SK-N-SH (cell line): ENCODE measurements at regions not wholly inside any gene's neighbourhood (a gene's known extent, or its start where the extent isn't known, plus 50 kb on each side); places are given as distances from the start of the nearest gene placed in this dataset.

Experiments
- CTCF ChIA-PET: fragments of 300-600, 350-600 bp; formaldehyde crosslinking; extraction: SDS; loops from one replicate; lab custom pipeline; 2021; lab: Yijun Ruan, JAX
- POLR2A ChIA-PET: fragments of 350-600 bp; sonication (Branson Sonifier 250); formaldehyde crosslinking; extraction: SDS; loops from one replicate; lab custom pipeline; 2020; ENCODE audit warnings: antibody characterized with exemption, inconsistent platforms; lab: Yijun Ruan, JAX
- DNase-seq: peaks from one replicate; pipeline ENCODE4 v3.0.0; 2012
- H2AFZ ChIP-seq: fragments of 200-600 bp; sonication (generic); 2 replicates; pipeline ENCODE4 v1.8.1; 2016; ENCODE audit warnings: antibody characterized with exemption, mild to moderate bottlenecking, low read depth
- H3F3A ChIP-seq: fragments of 200-600 bp; sonication (generic); replicated peaks from 2 replicates; pipeline ENCODE3; 2016; ENCODE audit warnings: antibody characterized with exemption, mild to moderate bottlenecking; ENCODE audit not compliant: insufficient read depth
- H3K27ac ChIP-seq, 2 experiments: fragments of 200-500 bp in 1 of 2; fragments of 200-600 bp in 1 of 2; sonication (Bioruptor generic) in 1 of 2; sonication (generic), shearing (Covaris generic) in 1 of 2; 2 replicates each; pipeline versions ENCODE4 v1.5.1 to v1.6.1; 2014 to 2016; ENCODE audit warnings: low read depth in 2 of 2, inconsistent platforms in 1 of 2, low read length in 1 of 2, mild to moderate bottlenecking in 1 of 2, mixed read lengths in 1 of 2
- H3K27me3 ChIP-seq: fragments of 200-600 bp; sonication (generic), shearing (Covaris generic); 2 replicates; pipeline ENCODE4 v1.6.1; 2016; ENCODE audit warnings: mixed run types; ENCODE audit not compliant: insufficient read depth
- H3K36me3 ChIP-seq, 2 experiments: fragments of 200-500 bp in 1 of 2; fragments of 200-600 bp in 1 of 2; sonication (Bioruptor generic) in 1 of 2; sonication (generic) in 1 of 2; replicated peaks in 1 of 2; 2 replicates each; pipeline versions ENCODE3 to v1.5.1; 2014 to 2016; ENCODE audit warnings: low read length in 1 of 2, mild to moderate bottlenecking in 1 of 2; ENCODE audit not compliant: insufficient read depth in 2 of 2, control insufficient read depth in 1 of 2
- H3K4me1 ChIP-seq, 2 experiments: fragments of 200-500 bp in 1 of 2; fragments of 200-600 bp in 1 of 2; sonication (Bioruptor generic) in 1 of 2; sonication (generic), shearing (Covaris generic) in 1 of 2; 2 replicates each; pipeline versions ENCODE4 v1.5.1 to v1.6.1; 2014 to 2016; ENCODE audit warnings: low read depth in 1 of 2, low read length in 1 of 2, mixed run types in 1 of 2; ENCODE audit not compliant: insufficient read depth in 2 of 2, control insufficient read depth in 1 of 2
- H3K4me2 ChIP-seq: fragments of 200-600 bp; sonication (generic), shearing (Covaris generic); 2 replicates; pipeline ENCODE4 v1.6.1; 2017; ENCODE audit warnings: mixed run types
- H3K4me3 ChIP-seq, 2 experiments: fragments of 200-500 bp in 1 of 2; fragments of 200-600 bp in 1 of 2; sonication (Bioruptor generic) in 1 of 2; sonication (generic), shearing (Covaris generic) in 1 of 2; 2 replicates each; pipeline versions ENCODE4 v1.5.1 to v1.8.1; 2014 to 2016; ENCODE audit warnings: low read depth in 2 of 2, inconsistent platforms in 1 of 2, low read length in 1 of 2, mild to moderate bottlenecking in 1 of 2, mixed read lengths in 1 of 2, moderate library complexity in 1 of 2
- H3K79me2 ChIP-seq: fragments of 200-600 bp; sonication (generic); 2 replicates; pipeline ENCODE4 v1.8.1; 2017; ENCODE audit warnings: mild to moderate bottlenecking; ENCODE audit not compliant: insufficient read depth
- H3K9ac ChIP-seq: fragments of 200-600 bp; sonication (generic); 2 replicates; pipeline ENCODE4 v1.6.1; 2017; ENCODE audit warnings: mixed run types
- H3K9me2 ChIP-seq: fragments of 200-600 bp; sonication (generic); 2 replicates; pipeline ENCODE4 v1.6.1; 2017; ENCODE audit warnings: mixed run types
- H3K9me3 ChIP-seq: fragments of 200-600 bp; sonication (generic); 2 replicates; pipeline ENCODE4 v1.6.1; 2017; ENCODE audit warnings: mixed run types, mild to moderate bottlenecking, moderate library complexity
- H4K20me1 ChIP-seq: fragments of 200-600 bp; sonication (generic); 2 replicates; pipeline ENCODE4 v1.6.1; 2017; ENCODE audit warnings: mild to moderate bottlenecking, mixed run types; ENCODE audit not compliant: insufficient read depth
- EP300 ChIP-seq, 2 experiments: IDR thresholded peaks; 2 replicates each; pipeline versions ENCODE4 v1.4.0 to v1.6.1; 2012; ENCODE audit warnings: borderline replicate concordance in 1 of 2, low read depth in 1 of 2, low read length in 1 of 2
- FOSL2 ChIP-seq: IDR thresholded peaks from 2 replicates; pipeline ENCODE4 v1.4.0; 2012; ENCODE audit warnings: low read depth, mild to moderate bottlenecking, moderate library complexity, borderline replicate concordance
- FOXJ3 ChIP-seq: sonication (generic); formaldehyde crosslinking; IDR thresholded peaks from 2 replicates; pipeline ENCODE4 v1.5.1; 2020; ENCODE audit warnings: mild to moderate bottlenecking, missing genetic modification reagents
- GABPA ChIP-seq: IDR thresholded peaks from 2 replicates; pipeline ENCODE4 v1.4.0; 2012; ENCODE audit warnings: low read depth, mild to moderate bottlenecking
- IRF3 ChIP-seq: fragments of 150-350 bp; IDR thresholded peaks from 2 replicates; pipeline ENCODE4 v1.6.1; 2016; ENCODE audit warnings: mild to moderate bottlenecking, low read depth, low read length
- MXI1 ChIP-seq: IDR thresholded peaks from 2 replicates; pipeline ENCODE4 v1.6.1; 2012; ENCODE audit warnings: mild to moderate bottlenecking, low read depth, low read length, improper control_type of control experiment
- POLR2AphosphoS5 ChIP-seq: IDR thresholded peaks from 2 replicates; pipeline ENCODE4 v1.6.1; 2012; ENCODE audit warnings: low read depth, low read length
- REST ChIP-seq: IDR thresholded peaks from 2 replicates; pipeline ENCODE4 v1.6.1; 2012; ENCODE audit warnings: mild to moderate bottlenecking, low read depth, low read length, moderate library complexity
- TAF1 ChIP-seq: IDR thresholded peaks from 2 replicates; pipeline ENCODE4 v1.6.1; 2012; ENCODE audit warnings: low read depth, mild to moderate bottlenecking, low read length, moderate library complexity, borderline replicate concordance
- WGBS: methylation state at CpG from one replicate; pipeline ENCODE4 v1.1.6; 2017; ENCODE audit warnings: low lambda C conversion rate; 5-methylcytosine and 5-hydroxymethylcytosine counted together
- TF ChIP-seq, protein P1 (sequence below): IDR thresholded peaks from 2 replicates; pipeline ENCODE4; 2012
- TF ChIP-seq, protein P2 (sequence below): fragments of 150-350 bp; IDR thresholded peaks from 2 replicates; pipeline ENCODE4 v1.6.1; 2017; ENCODE audit warnings: antibody characterized with exemption, low read length, low read depth, borderline replicate concordance

- Histone ChIP-seq H3K36me3 (no peaks in the 10 kb centered on the region), H3K4me1 (peaks cover 0 to 35% of the 10 kb centered on the region in 2 experiments; a peak in 2 of 4 replicates), H3K79me2 (no peaks in the 10 kb centered on the region)
- TF ChIP-seq POLR2AphosphoS5 (no peak), EP300 (IDR thresholded peaks at IDR 0.05; ENCODE audit: borderline replicate concordance in 1 of 2, low read depth in 1 of 2, low read length in 1 of 2) (no peak), GABPA (no peak), REST (no peak), FOSL2 (no peak), MXI1 (no peak), TAF1 (no peak), IRF3 (no peak), FOXJ3 (CRISPR knock-in tag) (no peak)
- TF ChIP-seq, protein P1, sequence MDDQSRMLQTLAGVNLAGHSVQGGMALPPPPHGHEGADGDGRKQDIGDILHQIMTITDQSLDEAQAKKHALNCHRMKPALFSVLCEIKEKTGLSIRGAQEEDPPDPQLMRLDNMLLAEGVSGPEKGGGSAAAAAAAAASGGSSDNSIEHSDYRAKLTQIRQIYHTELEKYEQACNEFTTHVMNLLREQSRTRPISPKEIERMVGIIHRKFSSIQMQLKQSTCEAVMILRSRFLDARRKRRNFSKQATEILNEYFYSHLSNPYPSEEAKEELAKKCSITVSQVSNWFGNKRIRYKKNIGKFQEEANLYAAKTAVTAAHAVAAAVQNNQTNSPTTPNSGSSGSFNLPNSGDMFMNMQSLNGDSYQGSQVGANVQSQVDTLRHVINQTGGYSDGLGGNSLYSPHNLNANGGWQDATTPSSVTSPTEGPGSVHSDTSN, result no peak
- TF ChIP-seq, protein P2, sequence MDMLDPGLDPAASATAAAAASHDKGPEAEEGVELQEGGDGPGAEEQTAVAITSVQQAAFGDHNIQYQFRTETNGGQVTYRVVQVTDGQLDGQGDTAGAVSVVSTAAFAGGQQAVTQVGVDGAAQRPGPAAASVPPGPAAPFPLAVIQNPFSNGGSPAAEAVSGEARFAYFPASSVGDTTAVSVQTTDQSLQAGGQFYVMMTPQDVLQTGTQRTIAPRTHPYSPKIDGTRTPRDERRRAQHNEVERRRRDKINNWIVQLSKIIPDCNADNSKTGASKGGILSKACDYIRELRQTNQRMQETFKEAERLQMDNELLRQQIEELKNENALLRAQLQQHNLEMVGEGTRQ, result no peak
- TF ChIP-seq, all 33 proteins: peak for 0
- no peaks in the 10 kb centered on the region for H3K9me3 ChIP-seq
- peaks cover 5% of the 10 kb centered on the region for H3F3A ChIP-seq
- peak overlapping the region in 1 of 2 experiments; percentile 97; a peak in 1 of 4 replicates for H3K27ac ChIP-seq
- H3K27me3 ChIP-seq, result no peaks in the 10 kb centered on the region
- H3K4me3 ChIP-seq, result no peak overlapping the region
- WGBS, result 59% methylated on average over 2 of the region's 2 CpGs
- no peak overlapping the region for H2AFZ ChIP-seq
- no peaks in the 10 kb centered on the region for H4K20me1 ChIP-seq
- ChIA-PET CTCF (interaction anchor here (0.6 kb wide), 1 partner anchor 13 kb away, joined by 3 read pairs; no protein-coding TSS in a partner anchor), POLR2A (no interaction called here)
- H3K9ac ChIP-seq, result no peak overlapping the region
- H3K4me2 ChIP-seq, result no peak overlapping the region
- no peak for DNase-seq
- no peaks in the 10 kb centered on the region for H3K9me2 ChIP-seq
Observed at GRCh38 chr1:208593306-208594006, 349.3 kb upstream of the PLXNA2 start.
